ENCODE measurements at regions not wholly inside any gene's neighbourhood (a gene's known extent, or its start where the extent isn't known, plus 50 kb on each side); places are given as distances from the start of the nearest gene placed in this dataset.

- no peak for DNase-seq
Observed at GRCh38 chr9:89889865-89890264, 285.1 kb downstream of the GADD45G start.

- no peak for DNase-seq
Observed at GRCh38 chr9:89890326-89890980, 285.6 kb downstream of the GADD45G start.

GRCh38 chr9:89891221-89891590 is 286.4 kb downstream of the GADD45G start:
- no peak for DNase-seq

DNA sequence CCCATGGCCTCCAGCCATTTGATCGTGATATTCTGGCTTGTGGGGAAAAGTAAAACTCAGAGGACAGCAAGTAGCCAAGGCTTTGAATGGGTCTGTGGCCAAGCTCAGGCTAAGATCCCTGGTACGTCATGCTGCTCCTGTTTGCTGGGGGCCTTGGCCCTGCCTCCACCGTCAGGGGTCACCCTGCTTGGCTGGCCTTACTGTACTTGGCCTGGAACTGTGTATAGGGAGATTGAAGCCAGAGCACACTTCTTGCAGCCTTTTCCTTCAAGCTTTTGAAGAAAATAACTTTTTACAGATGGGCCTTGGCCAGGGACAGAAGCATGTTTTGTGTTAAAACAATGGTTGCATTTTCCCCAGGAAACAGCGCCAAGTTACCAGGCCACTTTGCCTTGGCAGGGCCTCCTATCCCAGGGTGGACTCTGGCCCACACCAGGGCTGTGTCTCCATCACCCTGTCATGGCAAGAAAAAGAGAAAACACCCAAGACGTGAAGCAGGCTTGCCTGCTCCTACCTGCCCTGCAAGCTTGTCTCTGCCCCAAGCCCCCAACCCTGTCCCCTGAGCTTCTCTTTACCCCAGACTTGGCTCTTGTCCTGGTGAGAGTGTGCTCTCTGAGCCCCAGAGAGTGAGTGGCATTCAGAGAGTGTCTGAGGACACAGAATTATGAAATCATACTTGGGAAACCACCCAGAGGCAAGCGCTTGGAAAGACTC is 286.9 kb downstream of the GADD45G start:
- DNase-seq, result no peak

GRCh38 chr9:89892920-89893319 is 288.1 kb downstream of the GADD45G start:
- no peak for DNase-seq

GRCh38 chr9:89893886-89894285 is 289.1 kb downstream of the GADD45G start:
- DNase-seq, result no peak

GRCh38 chr9:89896806-89897340 is 292.1 kb downstream of the GADD45G start:
- DNase-seq, result no peak

DNA sequence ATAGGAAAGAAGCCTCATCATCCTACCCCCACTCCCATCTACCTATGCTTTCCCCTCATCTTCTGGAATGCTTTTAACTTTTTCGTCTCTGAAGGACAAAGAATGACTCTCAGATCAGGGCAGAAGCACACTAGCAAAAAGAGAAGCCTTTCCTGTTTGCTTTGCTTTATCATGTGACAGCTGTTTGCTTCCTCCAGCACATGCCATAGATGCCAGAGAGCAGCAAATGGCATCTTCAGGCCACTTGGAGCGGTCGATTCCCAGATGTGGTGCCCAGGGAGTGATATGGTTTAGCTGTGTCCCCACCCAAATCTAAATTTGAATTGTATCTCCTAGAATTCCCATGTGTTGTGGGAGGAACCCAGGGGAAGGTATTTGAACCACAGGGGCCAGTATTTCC is 294.8 kb downstream of the GADD45G start:
- no peak for DNase-seq

- no peak for DNase-seq
Observed at GRCh38 chr9:89901920-89902319, 297.1 kb downstream of the GADD45G start.

DNA sequence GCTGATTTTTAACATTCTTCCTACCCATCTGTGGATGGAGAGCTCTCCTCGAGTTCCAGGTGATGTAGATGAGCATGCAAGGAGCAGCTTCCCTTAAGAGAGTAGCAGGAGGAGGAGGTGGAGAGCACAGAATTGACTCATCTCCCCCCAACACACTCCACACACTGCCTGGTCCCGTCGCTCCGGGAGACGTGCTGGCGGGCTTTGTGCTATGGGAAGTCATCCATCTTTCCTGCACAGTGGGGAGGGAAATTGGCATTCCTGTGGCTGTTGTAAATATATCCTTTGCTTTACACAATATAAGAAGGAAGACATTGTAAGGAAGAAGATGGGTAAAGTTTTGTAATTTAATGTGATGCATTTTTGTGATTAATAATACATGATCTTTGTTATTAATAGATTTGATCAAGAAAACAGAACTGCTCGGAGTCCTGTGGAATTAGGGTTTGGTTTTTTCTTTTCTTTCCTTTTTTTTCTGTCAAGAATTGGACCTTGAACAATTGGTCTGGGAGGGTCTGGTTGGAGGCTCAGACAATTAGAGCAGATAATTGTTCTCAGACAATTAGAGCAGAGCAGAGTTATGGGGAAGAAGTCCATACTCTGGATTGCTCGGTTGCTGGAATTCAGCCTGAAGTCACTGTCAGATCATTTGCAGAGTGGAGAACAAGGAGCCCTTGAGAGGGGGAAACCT is 297.8 kb downstream of the GADD45G start:
- DNase-seq, result no peak

- no peak for DNase-seq
Observed at GRCh38 chr9:89903141-89903475, 298.3 kb downstream of the GADD45G start.

DNA sequence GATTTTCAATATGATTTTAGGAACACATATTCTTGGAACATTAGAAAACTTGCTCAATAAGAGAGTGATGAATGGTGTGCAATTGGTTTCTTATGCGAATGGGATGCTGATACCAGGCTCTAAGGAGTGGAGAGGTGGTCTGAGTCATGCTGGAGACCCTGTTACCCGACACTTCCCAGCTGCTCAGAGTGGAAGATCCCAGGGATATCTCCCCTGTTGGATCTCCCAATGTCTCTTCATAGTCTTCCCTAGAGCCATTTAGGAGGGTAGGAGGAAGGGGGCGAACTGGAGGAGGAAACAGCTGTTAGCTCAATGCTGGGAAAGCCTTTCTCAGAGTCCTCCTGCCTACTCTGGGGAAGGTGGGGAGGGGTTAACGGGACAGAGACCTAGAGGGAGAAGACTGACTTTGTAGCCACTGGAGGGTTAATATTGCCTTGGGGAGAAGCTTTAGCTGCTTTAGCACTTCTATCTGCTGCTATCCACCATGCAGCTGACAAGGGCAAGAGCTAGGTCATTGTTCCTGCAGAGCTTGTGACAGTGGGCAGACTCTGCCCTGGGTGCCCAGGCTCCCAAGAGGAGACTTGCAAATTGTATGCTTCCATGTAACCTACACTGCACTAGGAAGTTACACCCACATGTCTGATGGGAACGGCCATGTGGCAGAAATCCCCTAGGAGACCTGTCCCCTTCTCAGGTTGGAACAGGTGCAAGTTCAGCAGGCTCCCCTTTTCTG is 301.0 kb downstream of the GADD45G start:
- DNase-seq, result no peak

DNA sequence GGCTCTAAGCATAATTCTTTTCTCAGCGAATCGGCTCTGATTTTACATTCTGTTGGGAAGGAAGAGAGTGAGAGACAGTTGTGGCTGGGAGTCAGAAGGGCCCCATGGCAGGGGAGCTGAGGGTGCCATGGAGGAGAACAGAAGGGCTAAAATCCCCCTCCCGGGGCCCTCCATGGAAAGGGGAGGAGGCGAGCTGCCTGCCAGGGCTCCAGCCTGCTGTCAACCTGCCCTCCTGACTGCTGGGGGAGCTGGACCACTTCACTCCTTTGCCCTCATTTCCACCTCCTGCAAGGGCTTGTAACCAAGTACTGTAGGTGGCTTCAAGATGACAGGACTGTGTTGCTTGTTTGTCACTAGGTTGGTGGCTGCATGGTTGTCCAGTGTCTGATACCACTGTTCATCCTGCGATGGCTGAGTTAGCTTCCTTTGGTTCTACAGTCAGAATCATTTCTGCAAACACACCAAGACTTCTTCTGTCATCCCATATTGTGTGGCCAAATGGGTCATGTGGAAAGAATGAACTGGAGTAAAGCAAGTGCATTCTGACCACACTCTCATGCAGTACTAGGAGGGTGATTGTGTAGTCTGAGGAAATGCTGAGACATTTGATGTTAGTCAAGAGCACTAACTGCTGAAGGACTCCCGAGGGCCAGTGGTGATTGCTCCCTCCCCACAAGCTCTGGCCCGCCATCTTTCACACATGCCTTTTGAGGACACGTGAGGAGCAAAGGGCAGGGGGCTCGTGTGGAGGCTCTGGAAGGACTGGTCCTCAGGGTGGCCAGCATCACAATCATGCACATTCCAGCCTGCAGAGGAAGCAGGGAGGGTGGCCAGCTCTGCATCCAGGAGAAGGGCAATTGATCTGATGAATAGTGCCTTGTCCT is 307.2 kb downstream of the GADD45G start:
- no peak for DNase-seq

- no peak for DNase-seq
Observed at GRCh38 chr9:89912605-89912953, 307.8 kb downstream of the GADD45G start.

- no peak for DNase-seq
Observed at GRCh38 chr9:89915187-89915586, 310.4 kb downstream of the GADD45G start.

DNA sequence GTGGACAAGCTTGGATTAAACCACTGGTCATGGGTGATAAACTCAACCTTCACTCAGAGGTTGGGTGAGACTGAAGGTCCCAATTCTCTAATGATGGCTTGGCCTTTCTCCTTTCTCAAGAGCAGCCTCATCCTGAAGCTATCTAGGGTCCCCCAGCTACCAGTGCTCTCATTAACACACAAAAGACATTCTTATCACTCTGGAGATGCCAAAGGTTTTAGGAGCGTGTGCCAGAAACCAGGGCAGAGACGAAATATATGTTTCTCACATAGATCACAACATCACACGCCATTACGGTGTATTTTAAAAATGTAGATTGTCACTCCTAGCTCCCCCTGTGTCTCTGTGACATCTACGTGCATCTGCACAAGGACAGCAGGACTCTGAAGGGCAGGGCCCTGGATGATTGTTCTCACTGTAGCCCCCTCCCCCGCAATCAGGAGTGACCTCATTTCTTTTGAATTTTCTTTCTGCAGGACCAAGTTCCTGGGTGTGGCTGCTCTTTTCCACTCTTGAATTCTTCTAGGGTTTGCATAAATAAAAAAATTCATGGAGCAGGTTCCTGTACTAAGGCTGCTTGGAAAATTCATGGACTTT is 311.3 kb downstream of the GADD45G start:
- DNase-seq, result no peak

- no peak for DNase-seq
Observed at GRCh38 chr9:89917861-89918260, 313.0 kb downstream of the GADD45G start.

DNA sequence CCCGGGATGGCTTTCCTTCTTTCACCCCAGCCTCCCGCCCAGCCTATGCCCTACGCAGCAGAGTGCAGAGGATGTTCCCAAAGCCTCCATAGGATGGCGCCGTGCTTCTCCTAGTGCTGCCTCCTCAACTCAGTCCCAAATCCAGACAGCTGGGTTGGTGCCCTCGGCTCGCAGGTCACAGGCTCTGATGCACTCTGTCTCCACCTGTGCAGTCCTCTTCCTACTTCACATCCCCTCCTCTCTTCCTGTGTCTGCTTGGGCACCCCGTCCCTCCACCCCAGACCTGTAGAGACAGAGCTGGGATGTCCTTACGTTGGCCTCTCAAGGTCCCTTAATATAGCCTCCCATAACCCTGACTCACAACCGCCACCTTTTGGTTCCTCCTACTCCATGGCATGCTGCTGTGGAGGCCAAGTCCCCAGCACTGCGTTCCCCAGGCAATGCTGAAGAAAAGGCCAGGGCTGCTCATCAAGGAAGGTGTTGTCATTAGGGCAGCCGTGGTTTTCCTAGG is 314.4 kb downstream of the GADD45G start:
- DNase-seq, result no peak

DNA sequence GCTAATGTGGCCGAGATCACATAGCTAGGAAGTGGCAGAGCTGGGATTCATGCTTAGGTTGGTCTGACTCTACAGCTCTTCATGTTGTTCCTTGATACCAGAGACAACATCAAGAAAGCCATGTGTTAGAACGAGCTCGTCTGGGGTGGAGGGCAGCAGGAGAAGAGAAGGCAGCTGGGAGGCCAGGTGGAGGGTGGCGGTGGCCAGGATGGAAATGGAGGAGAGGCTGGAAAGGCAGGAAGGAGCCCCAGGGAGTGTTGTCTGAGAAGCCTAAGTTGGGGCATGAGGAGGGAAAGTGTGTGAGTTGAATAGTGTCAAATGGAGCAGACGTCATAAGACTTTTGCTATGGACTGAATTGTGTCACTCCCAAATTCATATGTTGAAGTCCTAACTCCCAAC is 315.3 kb downstream of the GADD45G start:
- DNase-seq, result no peak

GRCh38 chr9:89920951-89921350 is 316.1 kb downstream of the GADD45G start:
- DNase-seq, result no peak

GRCh38 chr9:89922099-89922498 is 317.3 kb downstream of the GADD45G start:
- DNase-seq, result no peak

GRCh38 chr9:89923174-89923573 is 318.4 kb downstream of the GADD45G start:
- DNase-seq, result no peak

All from activated T-cell treated with anti-CD3 and anti-CD28 coated beads for 4 hours (primary cell).